ENCODE measurements at regions not wholly inside any gene's neighbourhood (a gene's known extent, or its start where the extent isn't known, plus 50 kb on each side); places are given as distances from the start of the nearest gene placed in this dataset.

DNA sequence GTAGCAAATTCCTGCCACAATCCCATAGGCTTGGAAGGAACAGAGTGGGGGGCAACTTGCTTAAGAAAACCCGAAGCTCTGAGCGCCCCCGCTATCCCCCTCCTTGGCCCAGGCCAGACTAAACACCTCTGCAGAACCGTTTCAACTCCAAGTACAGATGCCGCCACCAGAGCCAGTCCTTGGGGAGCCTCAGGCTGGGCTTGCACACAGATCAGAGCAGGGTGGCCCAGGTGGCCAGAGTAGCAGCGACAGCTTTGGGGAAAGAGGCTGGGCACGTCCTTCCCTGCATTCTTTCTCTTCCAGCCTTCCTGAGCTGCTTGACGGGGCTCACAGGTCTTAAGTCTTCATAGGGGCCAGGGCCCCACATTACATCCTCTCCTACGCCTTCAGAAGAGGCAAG is 181.6 kb upstream of the ZC3H12A start:
- peaks cover 15% of the 10 kb centered on the region for H3K27me3 Mint-ChIP-seq
- peaks cover 63% of the 10 kb centered on the region for H3K4me1 Mint-ChIP-seq
- no peak overlapping the region for H3K27ac ChIP-seq (ENCODE audit: low read length in 2 of 2)
- no peak overlapping the region for H3K4me3 Mint-ChIP-seq
- DNase-seq (no peak), ATAC-seq (ENCODE audit: low read depth) (no peak)
- H3K27ac Mint-ChIP-seq = peak overlapping the region; percentile 37
- no peaks in the 10 kb centered on the region for H4K20me1 ChIP-seq (ENCODE audit: control insufficient read depth, insufficient read depth, low read length, poor library complexity, severe bottlenecking)
- no peak overlapping the region for H2AFZ ChIP-seq (ENCODE audit: insufficient read depth, low read depth, low read length, poor library complexity, severe bottlenecking)
- intact Hi-C loops (cut with micrococcal nuclease) = no loop called here
- POLR2A ChIA-PET = no interaction called here
- 68% methylated on average over 6 of the region's 9 CpGs for WGBS (ENCODE audit: insufficient coverage)
- H3K4me1 ChIP-seq (ENCODE audit: control insufficient read depth in 2 of 2, insufficient read depth in 2 of 2, low read length in 2 of 2) = peaks cover 53 to 65% of the 10 kb centered on the region in 2 donors
- H3K4me3 ChIP-seq (ENCODE audit: control extremely low read depth in 1 of 5, extremely low read depth in 1 of 5, insufficient read depth in 1 of 5, low read depth in 2 of 5, low read length in 4 of 5) = no peak overlapping the region
- no peak overlapping the region for H3K9ac ChIP-seq (ENCODE audit: low read length)
- H3K27me3 ChIP-seq (replicated peaks in 1 of 4; ENCODE audit: control extremely low read depth in 1 of 4, control insufficient read depth in 3 of 4, insufficient read depth in 4 of 4, low read length in 3 of 4) = peaks cover 0 to 4% (median 2%) of the 10 kb centered on the region in 4 experiments
- peaks cover 0 to 12% (median 0%) of the 10 kb centered on the region in 3 donors for H3K9me3 ChIP-seq (ENCODE audit: control extremely low read depth in 1 of 3, control insufficient read depth in 2 of 3, insufficient read depth in 1 of 3, low read length in 2 of 3)
- H3K79me2 ChIP-seq (ENCODE audit: control insufficient read depth, insufficient read depth, low read length) = no peaks in the 10 kb centered on the region
- TF ChIP-seq, protein P1, sequence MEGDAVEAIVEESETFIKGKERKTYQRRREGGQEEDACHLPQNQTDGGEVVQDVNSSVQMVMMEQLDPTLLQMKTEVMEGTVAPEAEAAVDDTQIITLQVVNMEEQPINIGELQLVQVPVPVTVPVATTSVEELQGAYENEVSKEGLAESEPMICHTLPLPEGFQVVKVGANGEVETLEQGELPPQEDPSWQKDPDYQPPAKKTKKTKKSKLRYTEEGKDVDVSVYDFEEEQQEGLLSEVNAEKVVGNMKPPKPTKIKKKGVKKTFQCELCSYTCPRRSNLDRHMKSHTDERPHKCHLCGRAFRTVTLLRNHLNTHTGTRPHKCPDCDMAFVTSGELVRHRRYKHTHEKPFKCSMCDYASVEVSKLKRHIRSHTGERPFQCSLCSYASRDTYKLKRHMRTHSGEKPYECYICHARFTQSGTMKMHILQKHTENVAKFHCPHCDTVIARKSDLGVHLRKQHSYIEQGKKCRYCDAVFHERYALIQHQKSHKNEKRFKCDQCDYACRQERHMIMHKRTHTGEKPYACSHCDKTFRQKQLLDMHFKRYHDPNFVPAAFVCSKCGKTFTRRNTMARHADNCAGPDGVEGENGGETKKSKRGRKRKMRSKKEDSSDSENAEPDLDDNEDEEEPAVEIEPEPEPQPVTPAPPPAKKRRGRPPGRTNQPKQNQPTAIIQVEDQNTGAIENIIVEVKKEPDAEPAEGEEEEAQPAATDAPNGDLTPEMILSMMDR (IDR thresholded peaks at IDR 0.05) = no peak
- no peak for TF ChIP-seq EZH2 (IDR thresholded peaks at IDR 0.05; ENCODE audit: borderline replicate concordance, insufficient read depth, low read depth, low read length, poor library complexity, severe bottlenecking)
- peak overlapping the region; percentile 47 for H3K4me2 ChIP-seq (replicated peaks; ENCODE audit: low read depth, low read length, poor library complexity, severe bottlenecking)
- CTCF ChIA-PET = interaction anchor here (0.6 kb wide), 1 partner anchor 135 kb away, joined by 3 read pairs; no protein-coding TSS in a partner anchor
- peaks cover 3% of the 10 kb centered on the region for H3K9me3 Mint-ChIP-seq (ENCODE audit: insufficient read depth)
- H3K36me3 ChIP-seq (replicated peaks in 1 of 2; ENCODE audit: control extremely low read depth in 1 of 2, control insufficient read depth in 1 of 2, extremely low read depth in 1 of 2, insufficient read depth in 2 of 2, low read length in 1 of 2) = no peaks in the 10 kb centered on the region

DNA sequence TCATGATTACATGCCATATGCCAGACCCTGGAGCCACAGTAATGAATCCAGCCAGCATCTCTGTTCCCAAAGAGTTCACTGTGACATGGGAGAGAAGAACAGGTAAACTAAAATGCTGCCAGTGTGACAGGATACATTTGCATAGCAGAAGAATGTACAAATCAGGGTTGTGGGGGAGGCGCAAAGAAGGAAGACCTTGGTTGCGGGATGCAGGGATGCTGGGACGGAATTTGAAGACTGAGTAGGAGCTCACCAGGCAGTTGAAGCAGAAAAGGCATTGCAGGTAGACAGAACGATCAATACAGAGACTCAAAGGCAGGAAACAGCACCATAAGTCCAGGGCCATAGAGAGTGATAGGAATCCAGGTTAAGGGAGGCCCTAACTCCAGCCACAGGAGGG is 180.3 kb upstream of the ZC3H12A start:
- ChIA-PET CTCF (no interaction called here), POLR2A (interaction anchor here (0.8 kb wide), 1 partner anchor 205 kb away, joined by 13 read pairs; no protein-coding TSS in a partner anchor)
- intact Hi-C loops (cut with micrococcal nuclease) = no loop called here
- Mint-ChIP-seq H3K4me3 (peak overlapping the region; percentile 4), H3K27me3 (peaks cover 22% of the 10 kb centered on the region), H3K27ac (peak overlapping the region; percentile 4), H3K9me3 (ENCODE audit: insufficient read depth) (no peaks in the 10 kb centered on the region), H3K4me1 (peaks cover 50% of the 10 kb centered on the region)
- DNase-seq = no peak
- Histone ChIP-seq H3K9me3 (ENCODE audit: control extremely low read depth in 1 of 3, control insufficient read depth in 2 of 3, insufficient read depth in 1 of 3, low read length in 2 of 3) (peaks cover 0 to 12% (median 0%) of the 10 kb centered on the region in 3 donors), H4K20me1 (ENCODE audit: control insufficient read depth, insufficient read depth, low read length, poor library complexity, severe bottlenecking) (no peaks in the 10 kb centered on the region), H2AFZ (ENCODE audit: insufficient read depth, low read depth, low read length, poor library complexity, severe bottlenecking) (no peak overlapping the region), H3K4me3 (ENCODE audit: control extremely low read depth in 1 of 5, extremely low read depth in 1 of 5, insufficient read depth in 1 of 5, low read depth in 2 of 5, low read length in 4 of 5) (no peak overlapping the region), H3K9ac (ENCODE audit: low read length) (no peak overlapping the region), H3K79me2 (ENCODE audit: control insufficient read depth, insufficient read depth, low read length) (no peaks in the 10 kb centered on the region), H3K36me3 (replicated peaks in 1 of 2; ENCODE audit: control extremely low read depth in 1 of 2, control insufficient read depth in 1 of 2, extremely low read depth in 1 of 2, insufficient read depth in 2 of 2, low read length in 1 of 2) (no peaks in the 10 kb centered on the region), H3K4me1 (ENCODE audit: control insufficient read depth in 2 of 2, insufficient read depth in 2 of 2, low read length in 2 of 2) (peaks cover 40 to 51% of the 10 kb centered on the region in 2 donors), H3K27ac (ENCODE audit: low read length in 2 of 2) (no peak overlapping the region), H3K27me3 (replicated peaks in 1 of 4; ENCODE audit: control extremely low read depth in 1 of 4, control insufficient read depth in 3 of 4, insufficient read depth in 4 of 4, low read length in 3 of 4) (peaks cover 0 to 14% (median 3%) of the 10 kb centered on the region in 4 experiments), H3K4me2 (replicated peaks; ENCODE audit: low read depth, low read length, poor library complexity, severe bottlenecking) (peak overlapping the region; percentile 47)
- ATAC-seq (ENCODE audit: low read depth) = no peak
- TF ChIP-seq EZH2 (IDR thresholded peaks at IDR 0.05; ENCODE audit: borderline replicate concordance, insufficient read depth, low read depth, low read length, poor library complexity, severe bottlenecking) = no peak
- TF ChIP-seq, protein P1 (IDR thresholded peaks at IDR 0.05) = no peak
- WGBS (ENCODE audit: insufficient coverage) = 82% methylated on average over 4 of the region's 4 CpGs
